ENCODE measurements at regions not wholly inside any gene's neighbourhood (a gene's known extent, or its start where the extent isn't known, plus 50 kb on each side); places are given as distances from the start of the nearest gene placed in this dataset.

DNA sequence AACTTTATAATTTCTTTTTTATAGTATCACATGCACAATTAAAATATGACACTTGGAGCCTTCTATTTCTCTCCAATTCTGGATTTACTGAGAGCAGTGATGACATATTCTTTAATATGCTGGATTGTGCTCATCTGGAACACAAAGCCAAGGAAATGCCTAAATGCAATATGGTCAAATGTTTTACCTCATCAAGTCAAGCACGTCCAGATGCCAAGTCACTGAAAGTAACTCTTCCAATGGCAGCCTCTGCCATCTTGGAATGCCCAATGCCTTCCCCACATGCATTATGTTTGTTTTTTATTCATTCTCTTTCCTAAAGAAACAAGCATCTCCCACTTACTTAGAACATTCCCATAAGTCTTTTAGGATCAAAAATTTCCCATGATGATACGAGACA, 189.8 kb downstream of the TMX3 start:
- no peak for DNase-seq (ENCODE audit: extremely low read depth, insufficient read length)
- Histone ChIP-seq H3K4me3 (replicated peaks; ENCODE audit: low read depth, low read length) (no peak overlapping the region), H3K36me3 (ENCODE audit: control insufficient read depth, insufficient read depth, low read length) (no peaks in the 10 kb centered on the region), H3K27me3 (replicated peaks; ENCODE audit: control insufficient read depth, insufficient read depth, low read length) (no peaks in the 10 kb centered on the region)
- TF ChIP-seq, protein P1, sequence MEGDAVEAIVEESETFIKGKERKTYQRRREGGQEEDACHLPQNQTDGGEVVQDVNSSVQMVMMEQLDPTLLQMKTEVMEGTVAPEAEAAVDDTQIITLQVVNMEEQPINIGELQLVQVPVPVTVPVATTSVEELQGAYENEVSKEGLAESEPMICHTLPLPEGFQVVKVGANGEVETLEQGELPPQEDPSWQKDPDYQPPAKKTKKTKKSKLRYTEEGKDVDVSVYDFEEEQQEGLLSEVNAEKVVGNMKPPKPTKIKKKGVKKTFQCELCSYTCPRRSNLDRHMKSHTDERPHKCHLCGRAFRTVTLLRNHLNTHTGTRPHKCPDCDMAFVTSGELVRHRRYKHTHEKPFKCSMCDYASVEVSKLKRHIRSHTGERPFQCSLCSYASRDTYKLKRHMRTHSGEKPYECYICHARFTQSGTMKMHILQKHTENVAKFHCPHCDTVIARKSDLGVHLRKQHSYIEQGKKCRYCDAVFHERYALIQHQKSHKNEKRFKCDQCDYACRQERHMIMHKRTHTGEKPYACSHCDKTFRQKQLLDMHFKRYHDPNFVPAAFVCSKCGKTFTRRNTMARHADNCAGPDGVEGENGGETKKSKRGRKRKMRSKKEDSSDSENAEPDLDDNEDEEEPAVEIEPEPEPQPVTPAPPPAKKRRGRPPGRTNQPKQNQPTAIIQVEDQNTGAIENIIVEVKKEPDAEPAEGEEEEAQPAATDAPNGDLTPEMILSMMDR (IDR thresholded peaks at IDR 0.05; ENCODE audit: insufficient read depth, low read length, poor library complexity, severe bottlenecking): no peak

DNA sequence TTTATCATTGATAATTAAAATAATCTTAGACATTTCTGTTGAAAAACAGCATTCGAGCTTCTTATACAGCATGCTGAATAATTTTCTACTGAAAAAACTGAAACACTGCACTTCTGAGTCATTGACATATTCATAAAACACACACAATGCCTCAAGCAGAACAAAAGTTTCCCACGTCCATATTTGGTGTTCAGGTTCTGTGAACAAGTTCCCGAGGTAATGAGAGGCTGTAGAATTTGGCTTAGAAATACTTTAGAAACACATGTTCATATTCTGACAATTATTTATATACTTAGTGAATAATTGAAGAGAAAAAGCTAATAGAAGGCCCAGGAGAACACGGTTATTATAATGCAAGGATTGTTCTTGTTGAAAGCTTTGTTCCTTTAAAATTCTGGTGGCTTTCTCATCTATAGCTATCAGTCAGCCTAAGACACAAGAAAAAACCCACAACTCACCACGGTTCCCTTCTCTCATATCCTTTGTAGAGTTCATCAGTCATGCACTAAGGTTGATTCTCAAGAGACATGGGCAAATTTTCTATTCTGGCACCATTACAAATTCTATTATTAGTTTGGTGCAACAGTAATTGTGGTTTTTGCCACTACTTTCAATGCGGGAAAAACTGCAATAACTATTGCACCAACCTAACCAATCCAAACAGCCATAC, 194.4 kb downstream of the TMX3 start:
- no peaks in the 10 kb centered on the region for H3K27me3 ChIP-seq (replicated peaks; ENCODE audit: control insufficient read depth, insufficient read depth, low read length)
- TF ChIP-seq, protein P1 (IDR thresholded peaks at IDR 0.05; ENCODE audit: insufficient read depth, low read length, poor library complexity, severe bottlenecking): no peak
- H3K36me3 ChIP-seq (ENCODE audit: control insufficient read depth, insufficient read depth, low read length): no peaks in the 10 kb centered on the region
- no peak overlapping the region for H3K4me3 ChIP-seq (replicated peaks; ENCODE audit: low read depth, low read length)
- no peak for DNase-seq (ENCODE audit: extremely low read depth, insufficient read length)

GRCh38 chr18:68519336-68519735, 195.6 kb downstream of the TMX3 start:
- Histone ChIP-seq H3K36me3 (ENCODE audit: control insufficient read depth, insufficient read depth, low read length) (no peaks in the 10 kb centered on the region), H3K27me3 (replicated peaks; ENCODE audit: control insufficient read depth, insufficient read depth, low read length) (no peaks in the 10 kb centered on the region), H3K4me3 (replicated peaks; ENCODE audit: low read depth, low read length) (no peak overlapping the region)
- TF ChIP-seq, protein P1 (IDR thresholded peaks at IDR 0.05; ENCODE audit: insufficient read depth, low read length, poor library complexity, severe bottlenecking): no peak
- DNase-seq (ENCODE audit: extremely low read depth, insufficient read length): no peak

DNA sequence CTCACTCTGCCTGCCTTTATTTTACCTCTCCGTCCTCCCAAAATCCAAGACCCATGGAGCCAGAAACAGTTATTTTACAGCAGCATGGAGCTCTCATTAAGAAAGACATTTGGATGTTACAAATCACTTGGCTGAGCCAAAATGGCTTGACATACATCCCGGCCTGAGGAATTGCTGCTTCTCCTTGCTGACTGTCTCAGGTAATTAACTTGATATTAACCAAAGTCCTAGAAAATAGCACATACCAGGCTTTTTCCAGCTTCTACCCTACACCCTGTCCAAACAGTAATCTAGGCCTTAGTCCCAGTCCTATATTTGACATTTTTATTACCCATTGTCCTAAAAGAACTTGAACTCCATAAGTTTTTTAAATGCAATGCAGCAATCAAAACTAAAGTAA, 205.0 kb downstream of the TMX3 start:
- TF ChIP-seq, protein P1 (IDR thresholded peaks at IDR 0.05; ENCODE audit: insufficient read depth, low read length, poor library complexity, severe bottlenecking): no peak
- DNase-seq (ENCODE audit: extremely low read depth, insufficient read length): no peak
- Histone ChIP-seq H3K27me3 (replicated peaks; ENCODE audit: control insufficient read depth, insufficient read depth, low read length) (no peaks in the 10 kb centered on the region), H3K36me3 (ENCODE audit: control insufficient read depth, insufficient read depth, low read length) (no peaks in the 10 kb centered on the region), H3K4me3 (replicated peaks; ENCODE audit: low read depth, low read length) (no peak overlapping the region)

DNA sequence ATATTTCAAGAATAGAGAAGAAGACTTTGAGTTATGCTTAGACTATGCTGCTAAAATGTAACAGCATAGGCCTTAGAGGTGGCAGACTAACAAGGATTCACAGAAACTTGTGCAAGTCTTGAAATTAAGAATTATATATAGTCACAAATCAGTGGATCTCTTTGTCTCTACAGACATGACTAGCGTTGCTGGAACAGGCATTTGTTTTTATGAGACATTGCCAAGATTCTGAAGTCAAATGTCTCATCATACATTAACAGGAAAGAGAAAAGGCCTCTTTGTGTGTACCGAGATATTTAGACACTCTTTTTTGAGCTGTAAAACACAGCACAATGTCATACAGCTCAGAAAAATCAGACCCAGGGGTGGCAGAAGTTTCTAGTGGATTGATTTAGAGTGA, 207.1 kb downstream of the TMX3 start:
- Histone ChIP-seq H3K4me3 (replicated peaks; ENCODE audit: low read depth, low read length) (no peak overlapping the region), H3K36me3 (ENCODE audit: control insufficient read depth, insufficient read depth, low read length) (no peaks in the 10 kb centered on the region), H3K27me3 (replicated peaks; ENCODE audit: control insufficient read depth, insufficient read depth, low read length) (no peaks in the 10 kb centered on the region)
- no peak for DNase-seq (ENCODE audit: extremely low read depth, insufficient read length)
- TF ChIP-seq, protein P1 (IDR thresholded peaks at IDR 0.05; ENCODE audit: insufficient read depth, low read length, poor library complexity, severe bottlenecking): no peak

- no peaks in the 10 kb centered on the region for H3K36me3 ChIP-seq (ENCODE audit: control insufficient read depth, insufficient read depth, low read length)
- TF ChIP-seq, protein P1 (IDR thresholded peaks at IDR 0.05; ENCODE audit: insufficient read depth, low read length, poor library complexity, severe bottlenecking): no peak
- H3K27me3 ChIP-seq (replicated peaks; ENCODE audit: control insufficient read depth, insufficient read depth, low read length): no peaks in the 10 kb centered on the region
- H3K4me3 ChIP-seq (replicated peaks; ENCODE audit: low read depth, low read length): no peak overlapping the region
- DNase-seq (ENCODE audit: extremely low read depth, insufficient read length): no peak
Measured at GRCh38 chr18:68505178-68505574, 209.7 kb downstream of the TMX3 start.

Measured in GM06990 (cell line).